ENCODE measurements at regions not wholly inside any gene's neighbourhood (a gene's known extent, or its start where the extent isn't known, plus 50 kb on each side); places are given as distances from the start of the nearest gene placed in this dataset.

GRCh38 chr2:186159101-186159500, 327.0 kb upstream of the ZC3H15 start:
- TF ChIP-seq, protein P1, sequence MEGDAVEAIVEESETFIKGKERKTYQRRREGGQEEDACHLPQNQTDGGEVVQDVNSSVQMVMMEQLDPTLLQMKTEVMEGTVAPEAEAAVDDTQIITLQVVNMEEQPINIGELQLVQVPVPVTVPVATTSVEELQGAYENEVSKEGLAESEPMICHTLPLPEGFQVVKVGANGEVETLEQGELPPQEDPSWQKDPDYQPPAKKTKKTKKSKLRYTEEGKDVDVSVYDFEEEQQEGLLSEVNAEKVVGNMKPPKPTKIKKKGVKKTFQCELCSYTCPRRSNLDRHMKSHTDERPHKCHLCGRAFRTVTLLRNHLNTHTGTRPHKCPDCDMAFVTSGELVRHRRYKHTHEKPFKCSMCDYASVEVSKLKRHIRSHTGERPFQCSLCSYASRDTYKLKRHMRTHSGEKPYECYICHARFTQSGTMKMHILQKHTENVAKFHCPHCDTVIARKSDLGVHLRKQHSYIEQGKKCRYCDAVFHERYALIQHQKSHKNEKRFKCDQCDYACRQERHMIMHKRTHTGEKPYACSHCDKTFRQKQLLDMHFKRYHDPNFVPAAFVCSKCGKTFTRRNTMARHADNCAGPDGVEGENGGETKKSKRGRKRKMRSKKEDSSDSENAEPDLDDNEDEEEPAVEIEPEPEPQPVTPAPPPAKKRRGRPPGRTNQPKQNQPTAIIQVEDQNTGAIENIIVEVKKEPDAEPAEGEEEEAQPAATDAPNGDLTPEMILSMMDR (conservative IDR thresholded peaks at IDR 0.05): no peak
- no peak for TF ChIP-seq ZFX (IDR thresholded peaks at IDR 0.05)
